CD14-positive monocyte (primary cell): ENCODE measurements at regions not wholly inside any gene's neighbourhood (a gene's known extent, or its start where the extent isn't known, plus 50 kb on each side); places are given as distances from the start of the nearest gene placed in this dataset.

Source experiments
- DNase-seq, 3 donors: peaks; one replicate each; pipeline ENCODE4 v3.0.0-alpha.2; 2011 to 2022
- H2AFZ ChIP-seq: 2 replicates; pipeline ENCODE4 v1.6.0; 2012; ENCODE audit warnings: mild to moderate bottlenecking, low read depth, low read length, inconsistent platforms; ENCODE audit not compliant: insufficient read depth, poor library complexity, severe bottlenecking
- H3K27ac ChIP-seq, 2 donors: 1 replicate in 1 of 2; 2 replicates in 1 of 2; pipeline ENCODE4 v1.5.1; 2012 to 2013; ENCODE audit warnings: low read length in 2 of 2, control low read depth in 1 of 2, inconsistent platforms in 1 of 2, low read depth in 1 of 2, mild to moderate bottlenecking in 1 of 2
- H3K27me3 ChIP-seq, 2 donors: one replicate each; pipeline versions ENCODE4 v1.6.0 to v1.6.1; 2011 to 2013; ENCODE audit warnings: low read length in 2 of 2; ENCODE audit not compliant: control insufficient read depth in 2 of 2, insufficient read depth in 2 of 2
- H3K36me3 ChIP-seq, 2 donors: replicated peaks in 1 of 2; 1 replicate in 1 of 2; 2 replicates in 1 of 2; pipeline versions ENCODE4 v1.5.1 to v1.6.1; 2012 to 2013; ENCODE audit warnings: low read length in 2 of 2, control low read depth in 1 of 2, inconsistent platforms in 1 of 2, mild to moderate bottlenecking in 1 of 2; ENCODE audit not compliant: insufficient read depth in 2 of 2, control insufficient read depth in 1 of 2
- H3K4me1 ChIP-seq, 2 donors: 1 replicate in 1 of 2; 2 replicates in 1 of 2; pipeline versions ENCODE4 v1.5.1 to v1.6.1; 2012 to 2013; ENCODE audit warnings: low read length in 2 of 2, control low read depth in 1 of 2, inconsistent platforms in 1 of 2, mild to moderate bottlenecking in 1 of 2, moderate library complexity in 1 of 2; ENCODE audit not compliant: insufficient read depth in 2 of 2, control insufficient read depth in 1 of 2
- H3K4me2 ChIP-seq: replicated peaks from 2 replicates; pipeline ENCODE3; 2012; ENCODE audit warnings: low read length, moderate library complexity, mild to moderate bottlenecking; ENCODE audit not compliant: poor library complexity, severe bottlenecking; ENCODE audit errors: extremely low read depth
- H3K4me3 ChIP-seq, 3 experiments: fragments of 200-600 bp in 1 of 3; sonication (generic) in 1 of 3; replicated peaks in 1 of 3; 1 replicate in 2 of 3; 2 replicates in 1 of 3; pipeline ENCODE4 v1.5.1; 2011 to 2013; ENCODE audit warnings: low read length in 3 of 3, mild to moderate bottlenecking in 3 of 3, control low read depth in 2 of 3, low read depth in 2 of 3, inconsistent platforms in 1 of 3, moderate library complexity in 1 of 3
- H3K79me2 ChIP-seq: 2 replicates; pipeline ENCODE4 v1.6.0; 2012; ENCODE audit warnings: mild to moderate bottlenecking, control low read depth, inconsistent platforms, low read length, moderate library complexity; ENCODE audit not compliant: insufficient read depth
- H3K9ac ChIP-seq: 2 replicates; pipeline ENCODE4 v1.6.0; 2017; ENCODE audit warnings: low read length, mild to moderate bottlenecking; ENCODE audit not compliant: insufficient read depth, poor library complexity, severe bottlenecking
- H3K9me3 ChIP-seq, 2 donors: replicated peaks in 1 of 2; 1 replicate in 1 of 2; 2 replicates in 1 of 2; pipeline versions ENCODE4 v1.5.1 to v1.6.1; 2012 to 2013; ENCODE audit warnings: low read length in 2 of 2, control low read depth in 1 of 2; ENCODE audit not compliant: control insufficient read depth in 1 of 2, insufficient read depth in 1 of 2
- H4K20me1 ChIP-seq: 2 replicates; pipeline ENCODE4 v1.6.0; 2012; ENCODE audit warnings: mild to moderate bottlenecking, low read length, control low read depth, moderate library complexity; ENCODE audit not compliant: insufficient read depth
- H3K27ac Mint-ChIP-seq, 7 donors: one replicate each; pipeline ENCODE4 v1.8.0; 2020; ENCODE audit warnings: mild to moderate bottlenecking in 7 of 7, mixed read lengths in 7 of 7, moderate library complexity in 6 of 7, inconsistent platforms in 2 of 7
- H3K27me3 Mint-ChIP-seq, 3 donors: one replicate each; pipeline ENCODE4 v1.8.0; 2021 to 2022; ENCODE audit warnings: low read depth in 3 of 3, mild to moderate bottlenecking in 3 of 3, mixed read lengths in 3 of 3, moderate library complexity in 3 of 3, inconsistent platforms in 1 of 3
- H3K36me3 Mint-ChIP-seq, 2 donors: one replicate each; pipeline ENCODE4 v1.8.0; 2020; ENCODE audit warnings: mixed read lengths in 2 of 2, inconsistent platforms in 1 of 2, mild to moderate bottlenecking in 1 of 2
- H3K4me1 Mint-ChIP-seq: one replicate; pipeline ENCODE4 v1.8.0; 2020; ENCODE audit warnings: mild to moderate bottlenecking, mixed read lengths
- H3K4me3 Mint-ChIP-seq, 2 donors: one replicate each; pipeline ENCODE4 v1.8.0; 2020; ENCODE audit warnings: mild to moderate bottlenecking in 2 of 2, mixed read lengths in 2 of 2, moderate library complexity in 1 of 2
- H3K9me3 Mint-ChIP-seq, 7 donors: one replicate each; pipeline ENCODE4 v1.8.0; 2020 to 2022; ENCODE audit warnings: mixed read lengths in 7 of 7, mild to moderate bottlenecking in 6 of 7, moderate library complexity in 6 of 7, inconsistent platforms in 2 of 7
- WGBS: methylation state at CpG from one replicate; pipeline ENCODE4 v1.1.5; 2013; ENCODE audit warnings: missing lambda C conversion rate; ENCODE audit not compliant: insufficient coverage; 5-methylcytosine and 5-hydroxymethylcytosine counted together
- intact Hi-C, 2 donors: fragments of 100-400 bp; cut with micrococcal nuclease; formaldehyde crosslinking; loops; one replicate each; pipeline versions ENCODE4 v1.15.0 to v1.15.1; 2023
- TF ChIP-seq, protein P1 (sequence below): fragments of 200-600 bp; IDR thresholded peaks from one replicate; pipeline ENCODE4 v1.8.0; 2022; ENCODE audit warnings: antibody characterized with exemption, mild to moderate bottlenecking

DNA sequence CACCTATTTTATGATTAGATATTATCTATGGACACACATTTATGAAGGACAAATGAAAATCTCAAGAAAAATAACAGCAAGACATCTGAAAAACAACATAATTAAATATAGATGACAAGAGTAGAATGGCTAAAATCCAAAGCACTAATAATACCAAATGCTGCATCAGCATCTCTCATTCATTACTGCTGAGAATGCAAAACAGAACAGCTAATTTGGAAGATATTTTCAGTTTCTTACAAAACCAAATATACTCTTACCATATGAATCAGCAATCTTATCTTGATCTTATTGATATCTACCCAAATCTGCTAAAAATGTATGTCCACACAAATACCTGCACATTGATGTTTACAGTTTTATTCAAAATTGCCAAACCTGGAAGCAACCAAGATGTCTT, 829.1 kb upstream of the MIR17HG start:
- Mint-ChIP-seq H3K9me3 (peaks cover 0 to 17% (median 14%) of the 10 kb centered on the region in 7 donors), H3K27me3 (no peaks in the 10 kb centered on the region), H3K36me3 (no peaks in the 10 kb centered on the region), H3K27ac (no peak overlapping the region), H3K4me3 (no peak overlapping the region), H3K4me1 (no peaks in the 10 kb centered on the region)
- peaks cover 16 to 23% of the 10 kb centered on the region in 2 donors for H3K9me3 ChIP-seq
- H3K4me1 ChIP-seq: no peaks in the 10 kb centered on the region
- TF ChIP-seq, protein P1, sequence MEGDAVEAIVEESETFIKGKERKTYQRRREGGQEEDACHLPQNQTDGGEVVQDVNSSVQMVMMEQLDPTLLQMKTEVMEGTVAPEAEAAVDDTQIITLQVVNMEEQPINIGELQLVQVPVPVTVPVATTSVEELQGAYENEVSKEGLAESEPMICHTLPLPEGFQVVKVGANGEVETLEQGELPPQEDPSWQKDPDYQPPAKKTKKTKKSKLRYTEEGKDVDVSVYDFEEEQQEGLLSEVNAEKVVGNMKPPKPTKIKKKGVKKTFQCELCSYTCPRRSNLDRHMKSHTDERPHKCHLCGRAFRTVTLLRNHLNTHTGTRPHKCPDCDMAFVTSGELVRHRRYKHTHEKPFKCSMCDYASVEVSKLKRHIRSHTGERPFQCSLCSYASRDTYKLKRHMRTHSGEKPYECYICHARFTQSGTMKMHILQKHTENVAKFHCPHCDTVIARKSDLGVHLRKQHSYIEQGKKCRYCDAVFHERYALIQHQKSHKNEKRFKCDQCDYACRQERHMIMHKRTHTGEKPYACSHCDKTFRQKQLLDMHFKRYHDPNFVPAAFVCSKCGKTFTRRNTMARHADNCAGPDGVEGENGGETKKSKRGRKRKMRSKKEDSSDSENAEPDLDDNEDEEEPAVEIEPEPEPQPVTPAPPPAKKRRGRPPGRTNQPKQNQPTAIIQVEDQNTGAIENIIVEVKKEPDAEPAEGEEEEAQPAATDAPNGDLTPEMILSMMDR: no peak
- intact Hi-C loops: no loop called here
- no peaks in the 10 kb centered on the region for H3K79me2 ChIP-seq
- H3K27me3 ChIP-seq: no peaks in the 10 kb centered on the region
- no peak overlapping the region for H3K4me2 ChIP-seq
- no peaks in the 10 kb centered on the region for H4K20me1 ChIP-seq
- no peak for DNase-seq
- H3K9ac ChIP-seq: no peak overlapping the region
- H2AFZ ChIP-seq: no peak overlapping the region
- H3K36me3 ChIP-seq: no peaks in the 10 kb centered on the region
- H3K27ac ChIP-seq: no peak overlapping the region
- H3K4me3 ChIP-seq: no peak overlapping the region

DNA sequence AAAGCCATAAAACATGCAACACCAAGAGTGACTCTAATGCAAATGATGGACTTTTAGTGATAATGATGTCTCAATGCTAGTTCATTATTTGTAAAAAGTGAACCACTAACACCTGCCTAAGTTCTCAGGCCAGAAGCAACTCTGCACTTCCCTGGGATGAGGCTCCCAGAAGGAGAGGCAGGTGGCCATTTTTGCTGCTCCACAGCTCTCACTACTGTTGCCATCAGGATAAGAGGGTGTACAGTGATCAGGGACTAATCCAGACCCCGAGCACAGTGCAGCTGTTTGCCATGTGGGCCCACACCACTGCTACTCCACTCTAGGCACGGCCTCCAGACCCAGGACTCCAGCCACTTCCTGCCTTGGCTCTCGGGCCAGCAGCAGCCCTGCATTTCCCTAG, 828.3 kb upstream of the MIR17HG start:
- H4K20me1 ChIP-seq: no peaks in the 10 kb centered on the region
- intact Hi-C loops: no loop called here
- H3K36me3 ChIP-seq: no peaks in the 10 kb centered on the region
- Mint-ChIP-seq H3K9me3 (peaks cover 0 to 17% (median 14%) of the 10 kb centered on the region in 7 donors), H3K4me1 (no peaks in the 10 kb centered on the region), H3K4me3 (no peak overlapping the region), H3K36me3 (no peaks in the 10 kb centered on the region), H3K27ac (no peak overlapping the region), H3K27me3 (no peaks in the 10 kb centered on the region)
- H3K4me3 ChIP-seq: no peak overlapping the region
- no peak overlapping the region for H3K9ac ChIP-seq
- DNase-seq: no peak
- peaks cover 16 to 23% of the 10 kb centered on the region in 2 donors for H3K9me3 ChIP-seq
- H3K27ac ChIP-seq: no peak overlapping the region
- no peaks in the 10 kb centered on the region for H3K4me1 ChIP-seq
- H3K27me3 ChIP-seq: no peaks in the 10 kb centered on the region
- no peak overlapping the region for H2AFZ ChIP-seq
- 100% methylated on average over 2 of the region's 3 CpGs for WGBS
- H3K79me2 ChIP-seq: no peaks in the 10 kb centered on the region
- TF ChIP-seq, protein P1: no peak
- no peak overlapping the region for H3K4me2 ChIP-seq
